HFF-Myc (cell line): ENCODE measurements at regions not wholly inside any gene's neighbourhood (a gene's known extent, or its start where the extent isn't known, plus 50 kb on each side); places are given as distances from the start of the nearest gene placed in this dataset.

Experiments used
- DNase-seq: peaks from one replicate; pipeline ENCODE4 v3.0.0-alpha.2; 2011; ENCODE audit warnings: low read depth; ENCODE audit errors: extremely low read depth
- H3K4me3 ChIP-seq: replicated peaks from 2 replicates; pipeline ENCODE4 v1.5.1; 2011; ENCODE audit warnings: low read depth, mild to moderate bottlenecking, control low read depth, low read length
- CTCF ChIP-seq: IDR thresholded peaks from 2 replicates; pipeline ENCODE4 v1.5.1; 2012; ENCODE audit warnings: mild to moderate bottlenecking, low read depth, low read length, control low read depth; ENCODE audit errors: missing control alignments

- no peak for TF ChIP-seq CTCF
- H3K4me3 ChIP-seq, result no peak overlapping the region
- DNase-seq, result no peak
These were observed 181.9 kb upstream of the KIF2B start for GRCh38 chr17:53640808-53641207.

GRCh38 chr17:53635444-53635843, 187.3 kb upstream of the KIF2B start:
- TF ChIP-seq CTCF, result no peak
- DNase-seq, result no peak
- H3K4me3 ChIP-seq, result no peak overlapping the region

GRCh38 chr17:53633856-53634255, 188.9 kb upstream of the KIF2B start:
- DNase-seq, result no peak
- TF ChIP-seq CTCF, result no peak
- no peak overlapping the region for H3K4me3 ChIP-seq

- TF ChIP-seq CTCF, result no peak
- no peak for DNase-seq
- no peak overlapping the region for H3K4me3 ChIP-seq
These were observed 191.2 kb upstream of the KIF2B start for GRCh38 chr17:53631486-53631885.

GRCh38 chr17:53630638-53631037, 192.1 kb upstream of the KIF2B start:
- no peak for DNase-seq
- TF ChIP-seq CTCF, result no peak
- no peak overlapping the region for H3K4me3 ChIP-seq

GRCh38 chr17:53630115-53630514, 192.6 kb upstream of the KIF2B start:
- H3K4me3 ChIP-seq, result no peak overlapping the region
- no peak for TF ChIP-seq CTCF
- no peak for DNase-seq

- no peak for TF ChIP-seq CTCF
- no peak for DNase-seq
- no peak overlapping the region for H3K4me3 ChIP-seq
These were observed 193.5 kb upstream of the KIF2B start for GRCh38 chr17:53629188-53629587.
